Mesenchymal stem cell (in vitro differentiated cells and primary cell): ENCODE measurements at regions not wholly inside any gene's neighbourhood (a gene's known extent, or its start where the extent isn't known, plus 50 kb on each side); places are given as distances from the start of the nearest gene placed in this dataset. TPM values are rescaled to one million over a fixed set of nuclear protein-coding genes. Genes with fewer than 3 reads are reported as not detected.

Source experiments
- DNase-seq: peaks from one replicate; pipeline ENCODE4 v3.0.0-alpha.2; 2013
- H2AFZ ChIP-seq: one replicate; pipeline ENCODE4 v1.6.1; 2013; ENCODE audit warnings: low read depth, mild to moderate bottlenecking, control low read depth, inconsistent platforms, low read length, moderate library complexity
- H2AK5ac ChIP-seq: 2 replicates; pipeline ENCODE4 v1.6.1; 2013; ENCODE audit warnings: low read length, moderate library complexity, mild to moderate bottlenecking, inconsistent platforms; ENCODE audit not compliant: severe bottlenecking
- H2BK120ac ChIP-seq: one replicate; pipeline ENCODE4 v1.6.1; 2013; ENCODE audit warnings: low read depth, mild to moderate bottlenecking, inconsistent platforms, low read length, moderate library complexity
- H2BK12ac ChIP-seq, 2 experiments: one replicate each; pipeline ENCODE4 v1.6.1; 2013; ENCODE audit warnings: inconsistent platforms in 2 of 2, low read length in 2 of 2, mild to moderate bottlenecking in 2 of 2, moderate library complexity in 2 of 2, control low read depth in 1 of 2
- H2BK15ac ChIP-seq: one replicate; pipeline ENCODE4 v1.6.1; 2013; ENCODE audit warnings: mild to moderate bottlenecking, low read depth, inconsistent platforms; ENCODE audit not compliant: poor library complexity, severe bottlenecking
- H2BK5ac ChIP-seq: 2 replicates; pipeline ENCODE4 v1.6.1; 2013; ENCODE audit warnings: low read depth, mild to moderate bottlenecking, low read length, control low read depth, inconsistent platforms; ENCODE audit not compliant: poor library complexity, severe bottlenecking
- H3K14ac ChIP-seq, 2 experiments: one replicate each; pipeline ENCODE4 v1.6.1; 2013; ENCODE audit warnings: inconsistent platforms in 2 of 2, low read length in 2 of 2, control low read depth in 1 of 2, mild to moderate bottlenecking in 1 of 2, moderate library complexity in 1 of 2
- H3K18ac ChIP-seq, 2 experiments: one replicate each; pipeline ENCODE4 v1.6.1; 2013; ENCODE audit warnings: inconsistent platforms in 2 of 2, low read length in 2 of 2, control low read depth in 1 of 2, low read depth in 1 of 2, mild to moderate bottlenecking in 1 of 2
- H3K23ac ChIP-seq, 2 experiments: one replicate each; pipeline ENCODE4 v1.6.1; 2013; ENCODE audit warnings: inconsistent platforms in 2 of 2, low read length in 2 of 2, mild to moderate bottlenecking in 2 of 2, moderate library complexity in 2 of 2, control low read depth in 1 of 2
- H3K27ac ChIP-seq: 2 replicates; pipeline ENCODE4 v1.5.1; 2013; ENCODE audit warnings: mild to moderate bottlenecking, moderate library complexity, low read length, control low read depth, inconsistent platforms; ENCODE audit not compliant: poor library complexity, severe bottlenecking
- H3K27me3 ChIP-seq, 2 experiments: 2 replicates each; pipeline versions ENCODE4 v1.6.1 to v1.7.0; 2013; ENCODE audit warnings: low read length in 2 of 2, mild to moderate bottlenecking in 2 of 2, moderate library complexity in 2 of 2, control low read depth in 1 of 2, inconsistent platforms in 1 of 2; ENCODE audit not compliant: control insufficient read depth in 1 of 2, insufficient read depth in 1 of 2
- H3K36me3 ChIP-seq, 2 experiments: 2 replicates each; pipeline versions ENCODE4 v1.6.1 to v1.7.0; 2013; ENCODE audit warnings: low read length in 2 of 2, control low read depth in 1 of 2, inconsistent platforms in 1 of 2, low read depth in 1 of 2, mild to moderate bottlenecking in 1 of 2; ENCODE audit not compliant: insufficient read depth in 2 of 2, control insufficient read depth in 1 of 2
- H3K4ac ChIP-seq, 2 experiments: one replicate each; pipeline ENCODE4 v1.6.1; 2013; ENCODE audit warnings: inconsistent platforms in 2 of 2, low read length in 2 of 2, mild to moderate bottlenecking in 2 of 2, moderate library complexity in 2 of 2, control low read depth in 1 of 2, low read depth in 1 of 2
- H3K4me1 ChIP-seq: 2 replicates; pipeline ENCODE4 v1.6.1; 2013; ENCODE audit warnings: low read depth, low read length, control low read depth; ENCODE audit not compliant: control insufficient read depth, insufficient read depth
- H3K4me2 ChIP-seq: 2 replicates; pipeline ENCODE4 v1.6.1; 2013; ENCODE audit warnings: low read length, mild to moderate bottlenecking, inconsistent platforms; ENCODE audit not compliant: poor library complexity, severe bottlenecking
- H3K4me3 ChIP-seq, 2 experiments: 2 replicates each; pipeline versions ENCODE4 v1.5.1 to v1.7.0; 2013; ENCODE audit warnings: low read length in 2 of 2, mild to moderate bottlenecking in 2 of 2, control low read depth in 1 of 2, low read depth in 1 of 2; ENCODE audit not compliant: insufficient read depth in 1 of 2
- H3K79me1 ChIP-seq: replicated peaks from 2 replicates; pipeline ENCODE4 v1.6.1; 2013; ENCODE audit warnings: mild to moderate bottlenecking, control low read depth, low read length, inconsistent platforms; ENCODE audit not compliant: poor library complexity, severe bottlenecking
- H3K9ac ChIP-seq: 2 replicates; pipeline ENCODE4 v1.7.0; 2013; ENCODE audit warnings: mild to moderate bottlenecking, low read length, moderate library complexity
- H3K9me3 ChIP-seq: 2 replicates; pipeline ENCODE4 v1.7.0; 2013; ENCODE audit warnings: mild to moderate bottlenecking, low read length; ENCODE audit not compliant: control insufficient read depth
- H4K8ac ChIP-seq: one replicate; pipeline ENCODE4 v1.6.1; 2013; ENCODE audit warnings: inconsistent platforms, mild to moderate bottlenecking, low read length, moderate library complexity
- H4K91ac ChIP-seq: one replicate; pipeline ENCODE4 v1.6.1; 2013; ENCODE audit warnings: mild to moderate bottlenecking, low read length, inconsistent platforms
- WGBS: methylation state at CpG from one replicate; pipeline ENCODE4 v1.1.7; 2013; ENCODE audit warnings: mixed read lengths; 5-methylcytosine and 5-hydroxymethylcytosine counted together
- small RNA-seq: library from polyadenylated mRNA; stranded (forward); fragments of <200 nt; extraction: miRNeasy Mini kit (QIAGEN cat#:217004); gene quantifications from one replicate; pipeline ENCODE3, GENCODE V24; 2013; ENCODE audit warnings: low read depth

GRCh38 chr5:98723061-98723460 is 50.4 kb upstream of the RGMB start:
- H3K27me3 ChIP-seq = no peaks in the 10 kb centered on the region
- H3K4me3 ChIP-seq = no peak overlapping the region
- no peak overlapping the region for H2BK15ac ChIP-seq
- no peak overlapping the region for H2AFZ ChIP-seq
- no peaks in the 10 kb centered on the region for H3K79me1 ChIP-seq
- no peaks in the 10 kb centered on the region for H3K4me1 ChIP-seq
- no peak overlapping the region for H3K23ac ChIP-seq
- H4K8ac ChIP-seq = no peak overlapping the region
- H4K91ac ChIP-seq = no peak overlapping the region
- no peak overlapping the region for H2BK12ac ChIP-seq
- no peaks in the 10 kb centered on the region for H3K9me3 ChIP-seq
- H3K18ac ChIP-seq = no peak overlapping the region
- WGBS = 89% methylated on average over 2 of the region's 2 CpGs
- no peak overlapping the region for H2BK5ac ChIP-seq
- H2AK5ac ChIP-seq = no peak overlapping the region
- no peak overlapping the region for H2BK120ac ChIP-seq
- no peak overlapping the region for H3K4ac ChIP-seq
- H3K4me2 ChIP-seq = no peak overlapping the region
- H3K14ac ChIP-seq = no peak overlapping the region
- H3K27ac ChIP-seq = no peak overlapping the region
- no peaks in the 10 kb centered on the region for H3K36me3 ChIP-seq
- no peak for DNase-seq
- no peak overlapping the region for H3K9ac ChIP-seq

Small RNA genes lying in the stretch of these regions (small RNA-seq; reads per million reads assigned to genes)
- gene AC008834.1 (not detected), gene AC074133.1 (not detected), gene MRPS35P2 (not detected)
